OCI-LY1 (cell line): ENCODE measurements at regions not wholly inside any gene's neighbourhood (a gene's known extent, or its start where the extent isn't known, plus 50 kb on each side); places are given as distances from the start of the nearest gene placed in this dataset.

Source experiments
- H2AFZ ChIP-seq: fragments of 200-600 bp; sonication (generic), shearing (Covaris generic); 2 replicates; pipeline ENCODE4 v1.6.0; 2014; ENCODE audit warnings: antibody characterized with exemption, mild to moderate bottlenecking, low read length
- H3F3A ChIP-seq: fragments of 200-600 bp; sonication (generic), shearing (Covaris generic); 2 replicates; pipeline ENCODE4 v1.6.0; 2014; ENCODE audit warnings: mild to moderate bottlenecking, antibody characterized with exemption, low read length, moderate library complexity; ENCODE audit not compliant: insufficient read depth
- H3K27ac ChIP-seq: fragments of 200-600 bp; sonication (generic); 2 replicates; pipeline ENCODE4 v1.5.1; 2014; ENCODE audit warnings: low read length, mixed run types, mild to moderate bottlenecking, low read depth; ENCODE audit not compliant: poor library complexity, severe bottlenecking
- H3K27me3 ChIP-seq: fragments of 200-600 bp; sonication (generic); 2 replicates; pipeline ENCODE4 v1.6.0; 2014; ENCODE audit warnings: antibody characterized with exemption, mild to moderate bottlenecking, low read length, moderate library complexity; ENCODE audit not compliant: insufficient read depth
- H3K36me3 ChIP-seq: fragments of 200-600 bp; sonication (generic); 2 replicates; pipeline ENCODE4 v1.6.1; 2014; ENCODE audit warnings: mild to moderate bottlenecking, antibody characterized with exemption, low read length, moderate library complexity, mixed read lengths; ENCODE audit not compliant: insufficient read depth
- H3K4me1 ChIP-seq: fragments of 200-600 bp; sonication (generic); 2 replicates; pipeline ENCODE4 v1.5.1; 2014; ENCODE audit warnings: mild to moderate bottlenecking, low read length, moderate library complexity; ENCODE audit not compliant: insufficient read depth, severe bottlenecking
- H3K4me2 ChIP-seq: fragments of 200-600 bp; sonication (generic), shearing (Covaris generic); 2 replicates; pipeline ENCODE4 v1.6.1; 2014; ENCODE audit warnings: low read length
- H3K4me3 ChIP-seq: fragments of 200-600 bp; sonication (generic); 2 replicates; pipeline ENCODE4 v1.5.1; 2014; ENCODE audit warnings: low read length, low read depth, mild to moderate bottlenecking, mixed read lengths; ENCODE audit not compliant: poor library complexity, severe bottlenecking
- H3K79me2 ChIP-seq: fragments of 200-600 bp; shearing (Covaris generic); 2 replicates; pipeline ENCODE4 v1.6.1; 2016; ENCODE audit warnings: mixed run types, low read length, mixed read lengths; ENCODE audit not compliant: insufficient read depth
- H3K9ac ChIP-seq: fragments of 200-600 bp; sonication (generic), shearing (Covaris generic); 2 replicates; pipeline ENCODE4 v1.6.1; 2014; ENCODE audit warnings: mild to moderate bottlenecking, low read length, mixed read lengths
- H3K9me2 ChIP-seq: fragments of 200-600 bp; sonication (generic), shearing (Covaris generic); 2 replicates; pipeline ENCODE4 v1.6.1; 2014; ENCODE audit warnings: low read depth, mild to moderate bottlenecking, low read length, mixed read lengths
- H3K9me3 ChIP-seq: fragments of 200-600 bp; shearing (Covaris generic); 2 replicates; pipeline ENCODE4 v1.6.1; 2014; ENCODE audit warnings: low read length, mixed read lengths
- H4K20me1 ChIP-seq: fragments of 200-600 bp; sonication (generic), shearing (Covaris generic); 2 replicates; pipeline ENCODE4 v1.6.0; 2016; ENCODE audit warnings: mild to moderate bottlenecking, low read length; ENCODE audit not compliant: insufficient read depth
- EZH2 ChIP-seq: fragments of 200-600 bp; sonication (generic), shearing (Covaris generic); IDR thresholded peaks from 2 replicates; pipeline ENCODE4 v1.8.0; 2017; ENCODE audit warnings: borderline replicate concordance, mixed run types, mild to moderate bottlenecking, antibody characterized with exemption, low read length, moderate library complexity, mixed read lengths
- TF ChIP-seq, protein P1 (sequence below): fragments of 200-600 bp; sonication (generic), shearing (Covaris generic); IDR thresholded peaks from 2 replicates; pipeline ENCODE4 v1.5.1; 2017; ENCODE audit warnings: mild to moderate bottlenecking, antibody characterized with exemption, low read length, moderate library complexity, mixed read lengths

GRCh38 chr1:221923929-221924598 lies 182.2 kb upstream of the DUSP10 start:
- no peak overlapping the region for H3K27ac ChIP-seq
- H3K9me3 ChIP-seq = no peaks in the 10 kb centered on the region
- no peak overlapping the region for H3K4me3 ChIP-seq
- H3K9ac ChIP-seq = no peak overlapping the region
- H2AFZ ChIP-seq = no peak overlapping the region; the same call in 1 of the 2 replicates
- H3K4me2 ChIP-seq = no peak overlapping the region
- peaks cover 33% of the 10 kb centered on the region for H3K4me1 ChIP-seq
- H3F3A ChIP-seq = no peaks in the 10 kb centered on the region
- TF ChIP-seq, protein P1, sequence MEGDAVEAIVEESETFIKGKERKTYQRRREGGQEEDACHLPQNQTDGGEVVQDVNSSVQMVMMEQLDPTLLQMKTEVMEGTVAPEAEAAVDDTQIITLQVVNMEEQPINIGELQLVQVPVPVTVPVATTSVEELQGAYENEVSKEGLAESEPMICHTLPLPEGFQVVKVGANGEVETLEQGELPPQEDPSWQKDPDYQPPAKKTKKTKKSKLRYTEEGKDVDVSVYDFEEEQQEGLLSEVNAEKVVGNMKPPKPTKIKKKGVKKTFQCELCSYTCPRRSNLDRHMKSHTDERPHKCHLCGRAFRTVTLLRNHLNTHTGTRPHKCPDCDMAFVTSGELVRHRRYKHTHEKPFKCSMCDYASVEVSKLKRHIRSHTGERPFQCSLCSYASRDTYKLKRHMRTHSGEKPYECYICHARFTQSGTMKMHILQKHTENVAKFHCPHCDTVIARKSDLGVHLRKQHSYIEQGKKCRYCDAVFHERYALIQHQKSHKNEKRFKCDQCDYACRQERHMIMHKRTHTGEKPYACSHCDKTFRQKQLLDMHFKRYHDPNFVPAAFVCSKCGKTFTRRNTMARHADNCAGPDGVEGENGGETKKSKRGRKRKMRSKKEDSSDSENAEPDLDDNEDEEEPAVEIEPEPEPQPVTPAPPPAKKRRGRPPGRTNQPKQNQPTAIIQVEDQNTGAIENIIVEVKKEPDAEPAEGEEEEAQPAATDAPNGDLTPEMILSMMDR = no peak
- no peak for TF ChIP-seq EZH2
- H3K36me3 ChIP-seq = no peaks in the 10 kb centered on the region
- H3K79me2 ChIP-seq = no peaks in the 10 kb centered on the region
- no peaks in the 10 kb centered on the region for H3K9me2 ChIP-seq
- H3K27me3 ChIP-seq = no peaks in the 10 kb centered on the region
- no peaks in the 10 kb centered on the region for H4K20me1 ChIP-seq

GRCh38 chr1:221921936-221922335 lies 180.0 kb upstream of the DUSP10 start:
- Histone ChIP-seq H3K27ac (no peak overlapping the region), H2AFZ (no peak overlapping the region), H3K4me2 (no peak overlapping the region)

DNA sequence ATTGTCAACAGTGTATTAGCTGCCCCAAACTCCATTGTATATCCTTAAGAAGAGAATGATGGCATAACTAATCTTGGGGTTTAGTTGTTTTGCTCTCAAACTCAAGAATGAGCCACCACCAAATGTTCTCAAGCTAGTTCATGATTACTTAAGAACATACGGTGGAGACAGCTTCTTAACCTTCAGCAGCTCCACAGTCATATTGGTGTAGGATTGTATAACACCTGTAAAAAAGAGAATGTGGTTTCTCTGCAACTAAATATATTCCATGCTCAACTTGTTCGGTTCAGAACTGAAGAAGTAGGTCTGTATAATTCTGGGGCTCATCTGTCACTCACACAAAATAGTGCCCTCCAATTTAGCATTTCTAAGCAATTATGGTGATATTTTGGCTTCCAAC lies 177.9 kb upstream of the DUSP10 start:
- H3K4me2 ChIP-seq = no peak overlapping the region
- H4K20me1 ChIP-seq = no peaks in the 10 kb centered on the region
- TF ChIP-seq, protein P1 = no peak
- TF ChIP-seq EZH2 = no peak
- H3K4me1 ChIP-seq = peaks cover 26% of the 10 kb centered on the region
- H3K9me3 ChIP-seq = no peaks in the 10 kb centered on the region
- H3K9ac ChIP-seq = no peak overlapping the region
- H3F3A ChIP-seq = no peaks in the 10 kb centered on the region
- no peaks in the 10 kb centered on the region for H3K27me3 ChIP-seq
- H3K36me3 ChIP-seq = no peaks in the 10 kb centered on the region
- H3K27ac ChIP-seq = no peak overlapping the region
- no peaks in the 10 kb centered on the region for H3K9me2 ChIP-seq
- H2AFZ ChIP-seq = no peak overlapping the region
- H3K4me3 ChIP-seq = no peak overlapping the region
- no peaks in the 10 kb centered on the region for H3K79me2 ChIP-seq

More at GRCh38 chr1:221921936-221922335, 180.0 kb upstream of the DUSP10 start:
- Histone ChIP-seq H3K4me3 (no peak overlapping the region), H3K79me2 (no peaks in the 10 kb centered on the region), H3K27me3 (no peaks in the 10 kb centered on the region), H4K20me1 (no peaks in the 10 kb centered on the region), H3K9me3 (no peaks in the 10 kb centered on the region), H3F3A (no peaks in the 10 kb centered on the region), H3K9me2 (no peaks in the 10 kb centered on the region), H3K36me3 (no peaks in the 10 kb centered on the region), H3K4me1 (peaks cover 34% of the 10 kb centered on the region), H3K9ac (no peak overlapping the region)
- TF ChIP-seq, protein P1 = no peak
- no peak for TF ChIP-seq EZH2
